GM23248 (cell line): ENCODE measurements at regions not wholly inside any gene's neighbourhood (a gene's known extent, or its start where the extent isn't known, plus 50 kb on each side); places are given as distances from the start of the nearest gene placed in this dataset.

Experiments
- DNase-seq: peaks from one replicate; pipeline ENCODE4 v3.0.0-alpha.2; 2015
- H2AFZ ChIP-seq: fragments of 200-600 bp; sonication (generic); 2 replicates; pipeline ENCODE4 v1.6.1; 2016; ENCODE audit warnings: antibody characterized with exemption
- H3F3A ChIP-seq: fragments of 200-600 bp; sonication (generic); 2 replicates; pipeline ENCODE4 v1.6.1; 2016; ENCODE audit warnings: mild to moderate bottlenecking, antibody characterized with exemption, mixed run types; ENCODE audit not compliant: insufficient read depth
- H3K27ac ChIP-seq: fragments of 200-600 bp; sonication (generic); 2 replicates; pipeline ENCODE4 v1.5.1; 2016; ENCODE audit warnings: mild to moderate bottlenecking
- H3K27me3 ChIP-seq: fragments of 200-600 bp; sonication (generic); replicated peaks from 2 replicates; pipeline ENCODE4 v1.6.1; 2016; ENCODE audit warnings: mild to moderate bottlenecking; ENCODE audit not compliant: insufficient read depth
- H3K36me3 ChIP-seq: fragments of 200-600 bp; sonication (generic); 2 replicates; pipeline ENCODE4 v1.6.1; 2016; ENCODE audit warnings: low read depth, mild to moderate bottlenecking
- H3K4me1 ChIP-seq: fragments of 200-600 bp; sonication (generic); 2 replicates; pipeline ENCODE4 v1.6.1; 2016; ENCODE audit warnings: mild to moderate bottlenecking; ENCODE audit not compliant: insufficient read depth
- H3K4me2 ChIP-seq: fragments of 200-600 bp; sonication (generic); one replicate; pipeline ENCODE4 v1.6.1; 2016; ENCODE audit warnings: mild to moderate bottlenecking; ENCODE audit not compliant: unreplicated experiment
- H3K4me3 ChIP-seq: fragments of 200-600 bp; sonication (generic); 2 replicates; pipeline ENCODE4 v1.5.1; 2016; ENCODE audit warnings: mild to moderate bottlenecking
- H3K79me2 ChIP-seq: fragments of 200-600 bp; sonication (generic); 2 replicates; pipeline ENCODE4 v1.6.1; 2016; ENCODE audit warnings: mild to moderate bottlenecking; ENCODE audit not compliant: insufficient read depth
- H3K9ac ChIP-seq: fragments of 200-600 bp; sonication (generic); 2 replicates; pipeline ENCODE4 v1.6.1; 2016; ENCODE audit warnings: mild to moderate bottlenecking
- H3K9me2 ChIP-seq: fragments of 200-600 bp; sonication (generic); 2 replicates; pipeline ENCODE4 v1.6.1; 2016; ENCODE audit warnings: mixed run types, mild to moderate bottlenecking, moderate library complexity; ENCODE audit not compliant: insufficient read depth
- H3K9me3 ChIP-seq: fragments of 200-600 bp; sonication (generic); one replicate; pipeline ENCODE4 v1.6.1; 2017; ENCODE audit warnings: low read depth
- H4K20me1 ChIP-seq: fragments of 200-600 bp; sonication (generic); 2 replicates; pipeline ENCODE4 v1.6.0; 2016; ENCODE audit not compliant: insufficient read depth
- EZH2 ChIP-seq: fragments of 200-600 bp; sonication (generic); IDR thresholded peaks from 2 replicates; pipeline ENCODE4 v1.6.1; 2018; ENCODE audit warnings: antibody characterized with exemption, mild to moderate bottlenecking; ENCODE audit not compliant: insufficient read depth, poor library complexity, severe bottlenecking
- EZH2phosphoT487 ChIP-seq: fragments of 200-600 bp; sonication (generic); IDR thresholded peaks from 2 replicates; pipeline ENCODE4 v1.6.1; 2018; ENCODE audit warnings: antibody characterized with exemption, moderate library complexity, mild to moderate bottlenecking, low read depth; ENCODE audit not compliant: insufficient read depth
- WGBS, 2 experiments: methylation state at CpG; one replicate each; pipeline ENCODE4 v1.1.6; 2015 to 2017; ENCODE audit warnings: low lambda C conversion rate in 2 of 2, low coverage in 1 of 2; ENCODE audit errors: missing lambda C conversion rate in 2 of 2; 5-methylcytosine and 5-hydroxymethylcytosine counted together
- in situ Hi-C: fragments of 300-500 bp; cut with MboI; formaldehyde crosslinking; loops from 2 replicates; pipeline ENCODE4 v1.15.0; 2020

DNA sequence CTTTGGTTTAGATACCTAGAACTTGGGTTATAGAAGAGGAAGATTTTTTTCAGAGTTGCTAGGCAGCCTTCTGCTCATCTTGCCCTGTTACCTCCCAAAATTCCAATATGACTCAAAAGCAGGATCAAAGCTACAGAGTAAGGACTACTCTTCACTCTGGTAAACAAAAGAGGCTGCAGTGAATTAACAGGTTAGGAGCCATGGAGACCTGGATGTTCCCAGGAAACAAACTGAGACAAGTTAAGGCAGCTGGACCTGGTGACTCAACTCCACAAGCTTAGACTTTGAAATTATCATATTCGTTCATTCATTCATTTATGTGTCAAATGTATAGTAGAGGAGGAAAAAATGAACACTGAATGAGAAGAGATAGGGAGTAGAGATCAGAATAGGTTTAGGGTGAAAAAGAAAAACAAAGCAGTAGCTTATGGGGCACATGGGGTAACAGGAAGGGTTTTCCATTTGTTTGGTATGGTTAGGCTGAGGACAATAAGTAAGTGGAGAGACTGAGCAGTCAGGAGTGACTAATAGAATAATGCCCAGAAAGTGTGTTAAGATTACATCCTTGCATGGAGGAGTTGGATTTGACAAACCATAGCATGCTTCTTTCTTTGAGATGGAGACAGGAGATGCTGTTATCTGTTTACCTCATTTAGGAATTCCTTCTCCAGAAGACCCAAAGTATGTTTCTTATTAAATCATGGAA, 464.0 kb upstream of the ZNF608 start:
- Histone ChIP-seq H3K4me2 (no peak overlapping the region), H3K27me3 (no peaks in the 10 kb centered on the region), H3K79me2 (no peaks in the 10 kb centered on the region), H3K9me2 (no peaks in the 10 kb centered on the region), H3K9ac (no peak overlapping the region), H3K4me1 (no peaks in the 10 kb centered on the region), H3F3A (no peaks in the 10 kb centered on the region), H3K9me3 (no peaks in the 10 kb centered on the region), H3K36me3 (no peaks in the 10 kb centered on the region), H4K20me1 (no peaks in the 10 kb centered on the region), H2AFZ (no peak overlapping the region), H3K4me3 (no peak overlapping the region), H3K27ac (no peak overlapping the region)
- TF ChIP-seq EZH2 (no peak), EZH2phosphoT487 (no peak)
- DNase-seq: peak; percentile 13
- 50 to 60% methylated on average over 1 of the region's 1 CpG for WGBS, 2 experiments
- in situ Hi-C loops: no loop called here

- H3K9me3 ChIP-seq: no peaks in the 10 kb centered on the region
- 75 to 81% methylated on average over 3 of the region's 3 CpGs for WGBS, 2 experiments
- H3K27me3 ChIP-seq: no peaks in the 10 kb centered on the region
- H3K27ac ChIP-seq: no peak overlapping the region
- in situ Hi-C loops: no loop called here
- no peaks in the 10 kb centered on the region for H4K20me1 ChIP-seq
- H3K36me3 ChIP-seq: no peaks in the 10 kb centered on the region
- no peak overlapping the region for H3K4me3 ChIP-seq
- no peaks in the 10 kb centered on the region for H3F3A ChIP-seq
- DNase-seq: no peak
- H3K4me2 ChIP-seq: no peak overlapping the region
- H3K9me2 ChIP-seq: no peaks in the 10 kb centered on the region
- H3K9ac ChIP-seq: no peak overlapping the region
- no peak overlapping the region for H2AFZ ChIP-seq
- no peak for TF ChIP-seq EZH2
- no peak for TF ChIP-seq EZH2phosphoT487
- no peaks in the 10 kb centered on the region for H3K79me2 ChIP-seq
- H3K4me1 ChIP-seq: no peaks in the 10 kb centered on the region
Measured at GRCh38 chr5:125214080-125214479, 467.6 kb upstream of the ZNF608 start.

- 100% methylated on average over 1 of the region's 1 CpG for WGBS, 2 experiments
- Histone ChIP-seq H3K9me3 (no peaks in the 10 kb centered on the region), H3K36me3 (no peaks in the 10 kb centered on the region), H3K9me2 (no peaks in the 10 kb centered on the region), H3K79me2 (no peaks in the 10 kb centered on the region), H3K9ac (no peak overlapping the region), H2AFZ (no peak overlapping the region), H3K4me2 (no peak overlapping the region), H3K27me3 (no peaks in the 10 kb centered on the region), H4K20me1 (no peaks in the 10 kb centered on the region), H3F3A (no peaks in the 10 kb centered on the region), H3K4me3 (no peak overlapping the region), H3K4me1 (no peaks in the 10 kb centered on the region), H3K27ac (no peak overlapping the region)
- in situ Hi-C loops: no loop called here
- TF ChIP-seq EZH2: no peak
- TF ChIP-seq EZH2phosphoT487: no peak
- no peak for DNase-seq
Measured at GRCh38 chr5:125215593-125215992, 469.2 kb upstream of the ZNF608 start.

GRCh38 chr5:125219710-125220109, 473.3 kb upstream of the ZNF608 start:
- Histone ChIP-seq H3K4me1 (no peaks in the 10 kb centered on the region), H3K27me3 (no peaks in the 10 kb centered on the region), H3K9me3 (no peaks in the 10 kb centered on the region), H2AFZ (no peak overlapping the region), H3K36me3 (no peaks in the 10 kb centered on the region), H3K9me2 (no peaks in the 10 kb centered on the region), H3K79me2 (no peaks in the 10 kb centered on the region), H3K27ac (no peak overlapping the region), H3K4me2 (no peak overlapping the region), H3F3A (no peaks in the 10 kb centered on the region), H3K9ac (no peak overlapping the region), H4K20me1 (no peaks in the 10 kb centered on the region), H3K4me3 (no peak overlapping the region)
- in situ Hi-C loops: no loop called here
- TF ChIP-seq EZH2 (no peak), EZH2phosphoT487 (no peak)
- DNase-seq: no peak

- Histone ChIP-seq H3K9me2 (no peaks in the 10 kb centered on the region), H3K4me2 (no peak overlapping the region), H2AFZ (no peak overlapping the region), H3K36me3 (no peaks in the 10 kb centered on the region), H3K9ac (no peak overlapping the region), H3K27ac (no peak overlapping the region), H4K20me1 (no peaks in the 10 kb centered on the region), H3K79me2 (no peaks in the 10 kb centered on the region), H3K27me3 (no peaks in the 10 kb centered on the region), H3K4me1 (no peaks in the 10 kb centered on the region), H3F3A (no peaks in the 10 kb centered on the region), H3K9me3 (no peaks in the 10 kb centered on the region), H3K4me3 (no peak overlapping the region)
- DNase-seq: no peak
- WGBS, 2 experiments: 97 to 100% methylated on average over 1 of the region's 1 CpG
- TF ChIP-seq EZH2: no peak
- no peak for TF ChIP-seq EZH2phosphoT487
- in situ Hi-C loops: no loop called here
Measured at GRCh38 chr5:125220284-125220683, 473.8 kb upstream of the ZNF608 start.
